WTC11 (cell line): ENCODE measurements at regions not wholly inside any gene's neighbourhood (a gene's known extent, or its start where the extent isn't known, plus 50 kb on each side); places are given as distances from the start of the nearest gene placed in this dataset.

ENCODE experiments used
- ATAC-seq: fragments of 200-7000 bp; cut with Tn5 transposase; 2 replicates; pipeline ENCODE4 v1.10.0; 2021; ENCODE audit warnings: mild to moderate bottlenecking, moderate library complexity
- CTCF ChIA-PET: fragments of 300-600 bp; sonication (Branson Sonifier 250); formaldehyde crosslinking; loops from one replicate; lab custom pipeline; 2021; ENCODE audit warnings: antibody characterized with exemption; lab: Charles Lee
- POLR2A ChIA-PET: fragments of 350-600 bp; sonication (Branson Sonifier 250); formaldehyde crosslinking; loops from one replicate; lab custom pipeline; 2021; ENCODE audit warnings: antibody characterized with exemption; lab: Charles Lee
- DNase-seq: peaks from one replicate; pipeline ENCODE4 v3.0.0; 2021; ENCODE audit warnings: low spot score
- H3K27ac Mint-ChIP-seq: 2 replicates; pipeline ENCODE4 v1.8.0; 2021; ENCODE audit warnings: mixed read lengths
- H3K27me3 Mint-ChIP-seq: 2 replicates; pipeline ENCODE4 v1.8.0; 2021; ENCODE audit warnings: low read depth, mild to moderate bottlenecking, moderate library complexity, mixed read lengths
- H3K36me3 Mint-ChIP-seq: 2 replicates; pipeline ENCODE4 v1.8.0; 2021; ENCODE audit warnings: mixed read lengths
- H3K4me1 Mint-ChIP-seq: 2 replicates; pipeline ENCODE4 v1.8.0; 2022; ENCODE audit warnings: mixed read lengths
- H3K4me3 Mint-ChIP-seq: 2 replicates; pipeline ENCODE4 v1.8.0; 2021; ENCODE audit warnings: mild to moderate bottlenecking, moderate library complexity, mixed read lengths
- H3K9me3 Mint-ChIP-seq: 2 replicates; pipeline ENCODE4 v1.8.0; 2021; ENCODE audit warnings: mixed read lengths
- AFF4 ChIP-seq: sonication (generic); formaldehyde crosslinking; IDR thresholded peaks from 2 replicates; pipeline ENCODE4 v1.8.1; 2023; ENCODE audit warnings: mild to moderate bottlenecking, missing genetic modification reagents, borderline replicate concordance
- E2F4 ChIP-seq: sonication (generic); formaldehyde crosslinking; IDR thresholded peaks from 2 replicates; pipeline ENCODE4 v1.8.1; 2022; ENCODE audit warnings: low read depth, mild to moderate bottlenecking, moderate library complexity, missing genetic modification reagents, borderline replicate concordance
- FOXK1 ChIP-seq: sonication (generic); formaldehyde crosslinking; IDR thresholded peaks from 2 replicates; pipeline ENCODE4 v1.8.0; 2022; ENCODE audit warnings: mild to moderate bottlenecking, moderate library complexity, missing genetic modification reagents
- GABPB1 ChIP-seq: sonication (generic); formaldehyde crosslinking; IDR thresholded peaks from 2 replicates; pipeline ENCODE4 v1.8.1; 2023; ENCODE audit warnings: mild to moderate bottlenecking, missing genetic modification reagents
- IRF1 ChIP-seq: sonication (generic); formaldehyde crosslinking; IDR thresholded peaks from 2 replicates; pipeline ENCODE4 v1.8.0; 2023; ENCODE audit warnings: missing genetic modification reagents
- NR2C2 ChIP-seq: sonication (generic); formaldehyde crosslinking; IDR thresholded peaks from 2 replicates; pipeline ENCODE4 v1.8.0; 2022; ENCODE audit warnings: mild to moderate bottlenecking, missing genetic modification reagents
- PREB ChIP-seq: sonication (generic); formaldehyde crosslinking; IDR thresholded peaks from 2 replicates; pipeline ENCODE4 v1.8.1; 2022; ENCODE audit warnings: mild to moderate bottlenecking, missing genetic modification reagents, moderate library complexity, borderline replicate concordance
- SMAD3 ChIP-seq: sonication (generic); formaldehyde crosslinking; IDR thresholded peaks from 2 replicates; pipeline ENCODE4 v1.8.0; 2022; ENCODE audit warnings: missing genetic modification reagents, mild to moderate bottlenecking, borderline replicate concordance
- TCF7 ChIP-seq: sonication (generic); formaldehyde crosslinking; IDR thresholded peaks from 2 replicates; pipeline ENCODE4 v1.8.0; 2022; ENCODE audit warnings: mild to moderate bottlenecking, low read depth, missing genetic modification reagents, moderate library complexity
- ZMAT4 ChIP-seq: fragments of 250-450 bp; sonication (Bioruptor Pico); IDR thresholded peaks from 2 replicates; pipeline ENCODE4 v1.9.0; 2021; ENCODE audit warnings: mild to moderate bottlenecking
- ZNF138 ChIP-seq: sonication (generic); formaldehyde crosslinking; conservative IDR thresholded peaks from 2 replicates; pipeline ENCODE4 v1.8.1; 2022; ENCODE audit warnings: mild to moderate bottlenecking, moderate library complexity, missing genetic modification reagents
- ZNF281 ChIP-seq: sonication (generic); formaldehyde crosslinking; IDR thresholded peaks from 2 replicates; pipeline ENCODE4 v1.8.0; 2023; ENCODE audit warnings: mild to moderate bottlenecking, missing genetic modification reagents
- ZNF396 ChIP-seq: fragments of 250-450 bp; sonication (Bioruptor Pico); IDR thresholded peaks from 2 replicates; pipeline ENCODE4 v1.8.0; 2021; ENCODE audit warnings: mild to moderate bottlenecking, moderate library complexity, borderline replicate concordance
- ZNF423 ChIP-seq: fragments of 250-450 bp; sonication (Bioruptor Pico); IDR thresholded peaks from 2 replicates; pipeline ENCODE4 v2.1.2; 2022; ENCODE audit warnings: mild to moderate bottlenecking, moderate library complexity
- ZSCAN18 ChIP-seq: fragments of 250-450 bp; sonication (Bioruptor Pico); IDR thresholded peaks from 2 replicates; pipeline ENCODE4 v2.1.2; 2022; ENCODE audit warnings: mild to moderate bottlenecking, moderate library complexity

GRCh38 chr9:107875571-107875980 is 386.0 kb upstream of the KLF4 start (continued):
- TF ChIP-seq PREB (CRISPR knock-in tag) (no peak), ZNF138 (no peak)

- no peak for DNase-seq
- Mint-ChIP-seq H3K9me3 (peaks cover 4% of the 10 kb centered on the region), H3K36me3 (no peaks in the 10 kb centered on the region)
- CTCF ChIA-PET, result no interaction called here
- TF ChIP-seq IRF1 (CRISPR knock-in tag), result no peak
- no peak for TF ChIP-seq ZNF281 (CRISPR knock-in tag)
- no peak for TF ChIP-seq ZMAT4
- TF ChIP-seq, all 79 proteins: peak for 0
- no peak for ATAC-seq
- H3K27ac Mint-ChIP-seq, result no peak overlapping the region
- peaks cover 26% of the 10 kb centered on the region for H3K4me1 Mint-ChIP-seq
- POLR2A ChIA-PET, result no interaction called here
- H3K27me3 Mint-ChIP-seq, result peaks cover 10% of the 10 kb centered on the region
- no peak overlapping the region for H3K4me3 Mint-ChIP-seq
Observed at GRCh38 chr9:107874591-107875369, 385.2 kb upstream of the KLF4 start.

GRCh38 chr9:107874137-107874536 is 384.6 kb upstream of the KLF4 start:
- Mint-ChIP-seq H3K36me3 (no peaks in the 10 kb centered on the region), H3K4me3 (no peak overlapping the region), H3K9me3 (peaks cover 2% of the 10 kb centered on the region), H3K27ac (no peak overlapping the region), H3K4me1 (peaks cover 26% of the 10 kb centered on the region), H3K27me3 (peaks cover 10% of the 10 kb centered on the region)
- DNase-seq (no peak), ATAC-seq (no peak)
- ChIA-PET POLR2A (no interaction called here), CTCF (no interaction called here)
- TF ChIP-seq ZSCAN18 (CRISPR knock-in tag) (no peak), ZMAT4 (no peak), AFF4 (CRISPR knock-in tag) (no peak), TCF7 (CRISPR knock-in tag) (no peak), ZNF281 (CRISPR knock-in tag) (no peak), NR2C2 (CRISPR knock-in tag) (no peak), GABPB1 (no peak), E2F4 (CRISPR knock-in tag) (no peak), ZNF396 (CRISPR knock-in tag) (no peak), ZNF423 (CRISPR knock-in tag) (no peak), FOXK1 (CRISPR knock-in tag) (no peak), SMAD3 (CRISPR knock-in tag) (no peak)
